MG63 (cell line): ENCODE measurements at regions not wholly inside any gene's neighbourhood (a gene's known extent, or its start where the extent isn't known, plus 50 kb on each side); places are given as distances from the start of the nearest gene placed in this dataset.
"Not testable (repeated sequence)": the region's sequence is repeated elsewhere in the genome, so short reads cannot be mapped to it uniquely, and the experiment has no call there.

Experiments
- DNase-seq: peaks from one replicate; pipeline ENCODE4 v3.0.0-alpha.2; 2020
- H3K27me3 ChIP-seq: fragments of 250-450 bp; sonication (Bioruptor Pico); 2 replicates; pipeline ENCODE4 v1.5.1; 2020; ENCODE audit warnings: mild to moderate bottlenecking, moderate library complexity
- H3K36me3 ChIP-seq: fragments of 250-450 bp; sonication (Bioruptor Pico); 2 replicates; pipeline ENCODE4 v1.5.1; 2020; ENCODE audit warnings: mild to moderate bottlenecking, moderate library complexity
- H3K4me3 ChIP-seq: fragments of 250-450 bp; sonication (Bioruptor Pico); 2 replicates; pipeline ENCODE4 v1.5.1; 2020; ENCODE audit warnings: mild to moderate bottlenecking, moderate library complexity
- H3K9me3 ChIP-seq: fragments of 250-450 bp; sonication (Bioruptor Pico); 2 replicates; pipeline ENCODE4 v1.5.1; 2020; ENCODE audit warnings: mild to moderate bottlenecking, moderate library complexity

- Histone ChIP-seq H3K36me3 (no peaks in the 10 kb centered on the region), H3K9me3 (peaks cover 4% of the 10 kb centered on the region), H3K27me3 (no peaks in the 10 kb centered on the region), H3K4me3 (no peak overlapping the region)
- no peak for DNase-seq
Measured at GRCh38 chr2:160550048-160550447, 56.4 kb upstream of the RBMS1 start.

GRCh38 chr2:160551259-160551658 is 57.7 kb upstream of the RBMS1 start:
- H3K36me3 ChIP-seq, result no peaks in the 10 kb centered on the region
- no peaks in the 10 kb centered on the region for H3K27me3 ChIP-seq
- H3K9me3 ChIP-seq, result peaks cover 4% of the 10 kb centered on the region; the same call in 1 of the 2 replicates
- no peak for DNase-seq
- no peak overlapping the region for H3K4me3 ChIP-seq

- 0 out of 2 replicates have a peak, but pooled peaks cover 2% of the 10 kb centered on the region for H3K9me3 ChIP-seq
- DNase-seq, result no peak
- no peaks in the 10 kb centered on the region for H3K27me3 ChIP-seq
- no peaks in the 10 kb centered on the region for H3K36me3 ChIP-seq
- H3K4me3 ChIP-seq, result no peak overlapping the region
Measured at GRCh38 chr2:160555420-160556071, 61.9 kb upstream of the RBMS1 start.

- no peak for DNase-seq
- Histone ChIP-seq H3K4me3 (no peak overlapping the region), H3K27me3 (no peaks in the 10 kb centered on the region), H3K9me3 (0 out of 2 replicates have a peak, but pooled peaks cover 2% of the 10 kb centered on the region), H3K36me3 (no peaks in the 10 kb centered on the region)
Measured at GRCh38 chr2:160557903-160558302, 64.3 kb upstream of the RBMS1 start.

- Histone ChIP-seq H3K9me3 (0 out of 2 replicates have a peak, but pooled peaks cover 2% of the 10 kb centered on the region), H3K27me3 (no peaks in the 10 kb centered on the region), H3K36me3 (no peaks in the 10 kb centered on the region), H3K4me3 (no peak overlapping the region)
- DNase-seq, result no peak
Measured at GRCh38 chr2:160558531-160558930, 64.9 kb upstream of the RBMS1 start.

GRCh38 chr2:160561551-160562295 is 68.1 kb upstream of the RBMS1 start:
- DNase-seq, result peak; percentile 39
- Histone ChIP-seq H3K36me3 (no peaks in the 10 kb centered on the region), H3K4me3 (no peak overlapping the region), H3K27me3 (no peaks in the 10 kb centered on the region), H3K9me3 (no peaks in the 10 kb centered on the region)

- no peak for DNase-seq
- no peaks in the 10 kb centered on the region for H3K36me3 ChIP-seq
- H3K9me3 ChIP-seq, result no peaks in the 10 kb centered on the region
Measured at GRCh38 chr2:160562730-160563129, 69.1 kb upstream of the RBMS1 start.

GRCh38 chr2:160564591-160564990 is 71.0 kb upstream of the RBMS1 start:
- Histone ChIP-seq H3K36me3 (no peaks in the 10 kb centered on the region), H3K4me3 (no peak overlapping the region), H3K27me3 (no peaks in the 10 kb centered on the region), H3K9me3 (no peaks in the 10 kb centered on the region)
- no peak for DNase-seq

More at GRCh38 chr2:160562730-160563129, 69.1 kb upstream of the RBMS1 start:
- Histone ChIP-seq H3K4me3 (no peak overlapping the region), H3K27me3 (no peaks in the 10 kb centered on the region)

- no peaks in the 10 kb centered on the region for H3K36me3 ChIP-seq
- no peaks in the 10 kb centered on the region for H3K27me3 ChIP-seq
- no peak for DNase-seq
- no peak overlapping the region for H3K4me3 ChIP-seq
- no peaks in the 10 kb centered on the region for H3K9me3 ChIP-seq
Measured at GRCh38 chr2:160565099-160565845, 71.7 kb upstream of the RBMS1 start.

GRCh38 chr2:160566717-160567116 is 73.1 kb upstream of the RBMS1 start:
- DNase-seq, result no peak
- H3K4me3 ChIP-seq, result no peak overlapping the region
- no peaks in the 10 kb centered on the region for H3K36me3 ChIP-seq
- no peaks in the 10 kb centered on the region for H3K27me3 ChIP-seq
- H3K9me3 ChIP-seq, result no peaks in the 10 kb centered on the region

GRCh38 chr2:160568856-160569255 is 75.2 kb upstream of the RBMS1 start:
- Histone ChIP-seq H3K9me3 (no peaks in the 10 kb centered on the region), H3K27me3 (no peaks in the 10 kb centered on the region), H3K4me3 (no peak overlapping the region), H3K36me3 (no peaks in the 10 kb centered on the region)
- no peak for DNase-seq

- no peak overlapping the region for H3K4me3 ChIP-seq
- no peaks in the 10 kb centered on the region for H3K9me3 ChIP-seq
- DNase-seq, result no peak
- no peaks in the 10 kb centered on the region for H3K27me3 ChIP-seq
- no peaks in the 10 kb centered on the region for H3K36me3 ChIP-seq
Measured at GRCh38 chr2:160570376-160570775, 76.8 kb upstream of the RBMS1 start.

- no peaks in the 10 kb centered on the region for H3K9me3 ChIP-seq
- H3K36me3 ChIP-seq, result no peaks in the 10 kb centered on the region
- H3K4me3 ChIP-seq, result no peak overlapping the region
- no peaks in the 10 kb centered on the region for H3K27me3 ChIP-seq
- peak; percentile 61 for DNase-seq
Measured at GRCh38 chr2:160574468-160575140, 81.0 kb upstream of the RBMS1 start.

GRCh38 chr2:160575368-160575767 is 81.8 kb upstream of the RBMS1 start:
- H3K27me3 ChIP-seq, result no peaks in the 10 kb centered on the region
- H3K4me3 ChIP-seq, result no peak overlapping the region

GRCh38 chr2:160576054-160576499 is 82.5 kb upstream of the RBMS1 start:
- no peak for DNase-seq
- Histone ChIP-seq H3K27me3 (no peaks in the 10 kb centered on the region), H3K9me3 (no peaks in the 10 kb centered on the region)

More at GRCh38 chr2:160575368-160575767, 81.8 kb upstream of the RBMS1 start:
- Histone ChIP-seq H3K36me3 (no peaks in the 10 kb centered on the region), H3K9me3 (no peaks in the 10 kb centered on the region)
- DNase-seq, result no peak

GRCh38 chr2:160577081-160577480 is 83.5 kb upstream of the RBMS1 start:
- H3K27me3 ChIP-seq, H3K36me3 ChIP-seq, DNase-seq, H3K4me3 ChIP-seq, H3K9me3 ChIP-seq: not testable (repeated sequence)

More at GRCh38 chr2:160576054-160576499, 82.5 kb upstream of the RBMS1 start:
- Histone ChIP-seq H3K36me3 (no peaks in the 10 kb centered on the region), H3K4me3 (no peak overlapping the region)

- Histone ChIP-seq H3K9me3 (no peaks in the 10 kb centered on the region), H3K36me3 (no peaks in the 10 kb centered on the region), H3K27me3 (no peaks in the 10 kb centered on the region), H3K4me3 (no peak overlapping the region)
- DNase-seq, result no peak
Measured at GRCh38 chr2:160581035-160581434, 87.4 kb upstream of the RBMS1 start.
